ENCODE measurements at regions not wholly inside any gene's neighbourhood (a gene's known extent, or its start where the extent isn't known, plus 50 kb on each side); places are given as distances from the start of the nearest gene placed in this dataset.

GRCh38 chr12:127749416-127749815 lies 517.6 kb upstream of the TMEM132C start:
- Histone ChIP-seq H3K36me3 (ENCODE audit: control insufficient read depth, insufficient read depth, low read length) (no peaks in the 10 kb centered on the region), H3K27me3 (ENCODE audit: control insufficient read depth, insufficient read depth, low read length) (no peaks in the 10 kb centered on the region), H3K4me3 (ENCODE audit: low read depth, low read length) (no peak overlapping the region)
- DNase-seq (ENCODE audit: low read depth): no peak
- TF ChIP-seq, protein P1, sequence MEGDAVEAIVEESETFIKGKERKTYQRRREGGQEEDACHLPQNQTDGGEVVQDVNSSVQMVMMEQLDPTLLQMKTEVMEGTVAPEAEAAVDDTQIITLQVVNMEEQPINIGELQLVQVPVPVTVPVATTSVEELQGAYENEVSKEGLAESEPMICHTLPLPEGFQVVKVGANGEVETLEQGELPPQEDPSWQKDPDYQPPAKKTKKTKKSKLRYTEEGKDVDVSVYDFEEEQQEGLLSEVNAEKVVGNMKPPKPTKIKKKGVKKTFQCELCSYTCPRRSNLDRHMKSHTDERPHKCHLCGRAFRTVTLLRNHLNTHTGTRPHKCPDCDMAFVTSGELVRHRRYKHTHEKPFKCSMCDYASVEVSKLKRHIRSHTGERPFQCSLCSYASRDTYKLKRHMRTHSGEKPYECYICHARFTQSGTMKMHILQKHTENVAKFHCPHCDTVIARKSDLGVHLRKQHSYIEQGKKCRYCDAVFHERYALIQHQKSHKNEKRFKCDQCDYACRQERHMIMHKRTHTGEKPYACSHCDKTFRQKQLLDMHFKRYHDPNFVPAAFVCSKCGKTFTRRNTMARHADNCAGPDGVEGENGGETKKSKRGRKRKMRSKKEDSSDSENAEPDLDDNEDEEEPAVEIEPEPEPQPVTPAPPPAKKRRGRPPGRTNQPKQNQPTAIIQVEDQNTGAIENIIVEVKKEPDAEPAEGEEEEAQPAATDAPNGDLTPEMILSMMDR (IDR thresholded peaks at IDR 0.05; ENCODE audit: insufficient read depth, low read length, poor library complexity, severe bottlenecking): no peak

GRCh38 chr12:127750076-127750840 lies 516.7 kb upstream of the TMEM132C start:
- TF ChIP-seq, protein P1 (IDR thresholded peaks at IDR 0.05; ENCODE audit: insufficient read depth, low read length, poor library complexity, severe bottlenecking): no peak
- H3K27me3 ChIP-seq (ENCODE audit: control insufficient read depth, insufficient read depth, low read length): no peaks in the 10 kb centered on the region
- no peaks in the 10 kb centered on the region for H3K36me3 ChIP-seq (ENCODE audit: control insufficient read depth, insufficient read depth, low read length)
- no peak overlapping the region for H3K4me3 ChIP-seq (ENCODE audit: low read depth, low read length)
- no peak for DNase-seq (ENCODE audit: low read depth)

GRCh38 chr12:127752802-127753201 lies 514.2 kb upstream of the TMEM132C start:
- TF ChIP-seq, protein P1 (IDR thresholded peaks at IDR 0.05; ENCODE audit: insufficient read depth, low read length, poor library complexity, severe bottlenecking): no peak
- no peaks in the 10 kb centered on the region for H3K36me3 ChIP-seq (ENCODE audit: control insufficient read depth, insufficient read depth, low read length)
- DNase-seq (ENCODE audit: low read depth): no peak
- no peaks in the 10 kb centered on the region for H3K27me3 ChIP-seq (ENCODE audit: control insufficient read depth, insufficient read depth, low read length)
- no peak overlapping the region for H3K4me3 ChIP-seq (ENCODE audit: low read depth, low read length)

DNA sequence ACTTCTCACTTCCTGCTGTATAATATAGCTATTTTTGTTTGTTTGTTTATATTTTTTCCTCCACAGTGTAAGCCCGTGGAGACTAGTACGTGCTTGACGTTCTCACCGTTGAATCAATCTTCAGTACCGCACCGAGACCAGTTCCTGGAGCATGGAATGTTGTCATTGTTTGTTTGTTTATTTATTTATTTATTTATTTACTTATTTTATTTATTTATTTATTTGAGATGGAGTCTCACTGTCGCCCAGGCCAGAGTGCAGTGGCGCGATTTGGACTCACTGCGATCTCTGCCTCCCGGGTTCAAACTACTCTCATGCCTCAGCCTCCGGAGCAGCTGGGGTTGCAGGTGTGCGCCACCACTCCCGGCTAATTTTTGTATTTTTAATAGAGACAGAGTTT lies 506.6 kb upstream of the TMEM132C start:
- DNase-seq (ENCODE audit: low read depth): no peak
- no peaks in the 10 kb centered on the region for H3K27me3 ChIP-seq (ENCODE audit: control insufficient read depth, insufficient read depth, low read length)
- no peaks in the 10 kb centered on the region for H3K36me3 ChIP-seq (ENCODE audit: control insufficient read depth, insufficient read depth, low read length)
- no peak overlapping the region for H3K4me3 ChIP-seq (ENCODE audit: low read depth, low read length)
- TF ChIP-seq, protein P1 (IDR thresholded peaks at IDR 0.05; ENCODE audit: insufficient read depth, low read length, poor library complexity, severe bottlenecking): no peak

- Histone ChIP-seq H3K27me3 (ENCODE audit: control insufficient read depth, insufficient read depth, low read length) (no peaks in the 10 kb centered on the region), H3K36me3 (ENCODE audit: control insufficient read depth, insufficient read depth, low read length) (no peaks in the 10 kb centered on the region), H3K4me3 (ENCODE audit: low read depth, low read length) (no peak overlapping the region)
- TF ChIP-seq, protein P1 (IDR thresholded peaks at IDR 0.05; ENCODE audit: insufficient read depth, low read length, poor library complexity, severe bottlenecking): no peak
- DNase-seq (ENCODE audit: low read depth): no peak
Measured at GRCh38 chr12:127760996-127761395, 506.0 kb upstream of the TMEM132C start.

- DNase-seq (ENCODE audit: low read depth): no peak
- H3K27me3 ChIP-seq (ENCODE audit: control insufficient read depth, insufficient read depth, low read length): no peaks in the 10 kb centered on the region
- no peak overlapping the region for H3K4me3 ChIP-seq (ENCODE audit: low read depth, low read length)
- H3K36me3 ChIP-seq (ENCODE audit: control insufficient read depth, insufficient read depth, low read length): no peaks in the 10 kb centered on the region
- TF ChIP-seq, protein P1 (IDR thresholded peaks at IDR 0.05; ENCODE audit: insufficient read depth, low read length, poor library complexity, severe bottlenecking): no peak
Measured at GRCh38 chr12:127761880-127762279, 505.1 kb upstream of the TMEM132C start.
